HG03571 (cell line): ENCODE measurements at regions not wholly inside any gene's neighbourhood (a gene's known extent, or its start where the extent isn't known, plus 50 kb on each side); places are given as distances from the start of the nearest gene placed in this dataset.

Experiments used
- ATAC-seq: cut with Tn5 transposase; IDR thresholded peaks from one replicate; pipeline ENCODE4 v1.9.1; 2021; ENCODE audit not compliant: unreplicated experiment

DNA sequence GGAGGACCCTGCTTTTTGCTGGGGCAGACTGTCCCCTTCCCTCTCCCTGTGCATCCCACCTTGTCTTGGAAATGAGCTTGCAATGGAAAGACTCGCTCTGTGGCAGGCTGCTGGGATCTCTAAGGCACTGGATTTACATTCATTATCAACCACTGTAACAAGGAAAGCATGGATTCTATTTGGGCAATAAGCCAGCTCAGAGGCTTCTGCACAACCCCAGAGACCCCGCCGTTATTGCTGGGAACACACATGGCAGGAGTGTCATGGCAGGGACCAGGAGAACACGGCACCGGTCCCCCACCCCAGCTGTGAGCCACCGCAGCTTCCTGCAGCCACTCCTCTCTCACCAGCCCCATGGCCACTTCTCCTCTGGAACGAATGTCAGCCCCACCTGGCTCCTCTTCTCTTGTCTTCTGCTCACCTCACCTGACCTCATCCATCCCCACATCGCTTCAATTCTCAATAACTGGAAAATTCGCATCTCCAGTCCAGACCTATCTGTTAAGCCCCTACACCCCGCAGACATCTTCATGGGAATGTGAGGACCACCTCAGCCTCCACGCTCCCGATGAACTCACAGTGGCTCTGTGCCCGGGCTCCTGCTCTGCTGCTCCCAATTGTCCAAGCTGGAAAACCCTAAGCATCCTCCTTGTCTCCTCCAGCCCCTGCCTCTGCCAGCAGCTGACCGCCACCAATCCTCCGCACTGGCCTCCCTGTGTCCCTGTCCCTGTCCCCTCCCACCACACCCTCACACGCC, 181.5 kb downstream of the USP12 start:
- no peak for ATAC-seq

- no peak for ATAC-seq
Observed at GRCh38 chr13:26989261-26989956, 182.2 kb downstream of the USP12 start.

DNA sequence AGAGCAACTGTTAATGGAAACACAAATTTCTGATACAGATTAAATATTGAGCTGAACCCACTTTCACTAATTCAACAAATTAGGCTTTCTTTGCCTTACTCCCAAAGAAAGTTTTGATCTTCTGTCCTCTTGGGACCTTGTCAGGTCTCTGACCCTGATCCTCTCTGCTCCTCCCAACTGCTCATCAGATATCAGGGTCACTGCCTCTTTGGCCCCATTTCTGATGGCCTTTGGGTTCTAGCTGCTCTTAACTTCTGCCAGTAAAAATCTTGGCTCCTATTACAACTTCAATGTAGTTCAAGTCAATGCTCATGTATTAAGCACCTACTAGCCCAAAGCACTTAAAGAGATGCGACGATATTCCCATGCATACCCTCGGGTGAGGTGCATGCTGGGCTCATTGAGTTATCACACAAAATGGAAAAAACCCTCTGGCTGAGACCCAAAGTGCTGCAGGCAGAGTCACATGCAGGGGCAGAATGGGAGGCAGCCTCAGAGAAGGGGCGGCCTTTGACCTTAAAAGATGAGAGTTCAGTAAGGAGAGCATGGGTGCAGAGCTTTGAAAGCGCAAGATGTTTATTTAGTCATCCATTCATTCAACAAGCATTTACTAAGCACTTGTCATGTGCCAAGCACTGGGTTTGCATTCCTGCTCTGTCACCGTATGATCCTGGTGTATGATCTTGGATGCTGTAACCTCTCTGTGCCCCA, 183.4 kb downstream of the USP12 start:
- no peak for ATAC-seq

- ATAC-seq = no peak
Observed at GRCh38 chr13:26987486-26988013, 184.1 kb downstream of the USP12 start.

GRCh38 chr13:26985285-26985878, 186.2 kb downstream of the USP12 start:
- peak; percentile 72 for ATAC-seq

GRCh38 chr13:26984337-26984736, 187.3 kb downstream of the USP12 start:
- no peak for ATAC-seq

DNA sequence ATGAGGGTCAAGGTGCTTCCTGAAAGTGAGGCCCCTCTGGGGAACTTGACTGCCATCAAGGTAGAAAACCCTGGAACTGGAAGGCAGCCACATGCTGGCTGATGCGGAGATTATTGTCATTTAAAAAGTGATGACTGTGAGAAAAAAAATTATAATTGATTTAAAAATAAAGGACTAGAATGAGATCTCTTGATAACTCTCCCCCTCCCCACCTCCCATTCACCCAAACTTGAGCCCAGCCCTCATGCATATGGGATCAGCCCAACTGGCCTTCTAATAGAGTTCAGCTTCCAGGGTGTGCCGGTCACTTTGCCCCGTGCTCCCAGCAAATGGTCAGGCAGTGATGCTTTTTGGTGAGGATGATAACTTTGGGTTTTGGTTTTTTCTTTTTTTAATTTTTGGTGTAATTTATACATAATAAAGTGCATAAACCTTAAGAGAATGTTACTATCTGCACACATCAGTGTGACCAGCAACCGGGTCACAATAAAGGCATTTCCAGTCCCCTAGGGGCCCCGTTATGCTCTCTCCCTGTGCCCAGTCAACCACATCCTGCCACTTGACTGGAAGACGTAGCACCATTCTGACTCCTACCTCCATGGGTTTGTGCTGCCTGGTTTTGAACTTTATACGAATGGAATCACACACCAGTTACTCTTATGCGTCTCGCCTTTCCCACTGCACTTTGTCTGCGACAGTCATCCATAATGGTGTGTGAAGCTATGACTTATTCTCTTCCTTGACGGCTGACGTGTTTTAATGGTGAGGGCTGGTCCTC, 187.9 kb downstream of the USP12 start:
- no peak for ATAC-seq

GRCh38 chr13:26980099-26981031, 191.2 kb downstream of the USP12 start:
- ATAC-seq = no peak

DNA sequence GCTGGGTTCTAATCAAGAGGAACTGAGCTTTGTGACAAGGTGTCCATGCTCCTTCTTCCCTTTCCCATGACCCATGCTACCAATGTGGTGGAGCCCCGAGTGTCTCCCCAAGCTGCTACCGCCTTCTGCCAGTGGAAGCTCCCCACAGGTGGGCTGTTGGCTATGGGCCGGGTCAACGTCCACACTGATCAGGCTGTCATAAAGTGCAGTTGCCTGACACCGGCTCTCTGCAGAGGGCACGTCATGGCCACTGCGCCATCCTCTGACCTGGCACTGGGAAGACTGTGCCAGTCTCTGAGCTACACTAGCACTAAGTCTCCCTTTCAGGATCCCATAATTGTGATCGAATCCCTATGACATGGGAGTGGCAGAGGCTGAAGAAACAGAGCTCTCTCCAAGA, 192.3 kb downstream of the USP12 start:
- no peak for ATAC-seq

DNA sequence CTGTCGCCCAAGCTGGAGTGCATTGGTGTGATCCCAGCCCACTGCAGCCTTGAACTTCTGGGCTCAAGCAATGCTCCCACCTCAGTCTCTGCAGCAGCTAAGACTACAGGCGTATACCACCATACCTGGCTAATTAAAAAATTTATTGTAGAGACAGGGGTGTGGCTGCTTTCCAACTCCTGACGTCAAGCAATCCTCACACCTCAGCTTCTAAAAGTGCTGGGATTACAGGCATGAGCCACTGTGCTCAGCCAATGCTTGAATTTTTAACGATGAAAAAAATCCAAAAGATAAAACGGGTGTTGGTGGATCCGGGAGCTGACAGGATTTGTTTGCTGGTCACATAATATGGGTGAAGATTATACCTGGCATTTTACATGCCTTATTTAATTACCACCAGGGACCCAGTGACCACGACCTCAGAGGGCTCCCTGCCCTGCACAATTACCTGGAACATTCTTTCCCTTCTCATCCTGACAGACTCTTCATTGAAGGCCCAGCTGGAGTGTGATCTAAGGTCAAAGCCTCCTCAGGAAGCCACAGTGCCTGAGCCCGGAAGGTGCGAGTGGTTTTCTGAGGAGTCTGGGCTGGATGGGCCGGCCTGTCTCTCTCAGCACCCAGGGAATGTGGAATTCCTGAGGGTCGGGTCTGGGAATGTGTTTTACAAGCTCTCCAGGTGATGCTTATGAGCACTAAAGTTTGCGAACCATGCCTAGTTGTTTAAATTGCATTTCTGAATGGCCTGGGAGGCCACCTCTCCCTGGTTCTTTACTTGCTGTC, 193.3 kb downstream of the USP12 start:
- ATAC-seq = no peak

- ATAC-seq = no peak
Observed at GRCh38 chr13:26977541-26977940, 194.1 kb downstream of the USP12 start.

GRCh38 chr13:26976313-26976712, 195.3 kb downstream of the USP12 start:
- no peak for ATAC-seq

GRCh38 chr13:26973946-26974345, 197.7 kb downstream of the USP12 start:
- ATAC-seq = no peak

- ATAC-seq = no peak
Observed at GRCh38 chr13:26973295-26973694, 198.3 kb downstream of the USP12 start.

DNA sequence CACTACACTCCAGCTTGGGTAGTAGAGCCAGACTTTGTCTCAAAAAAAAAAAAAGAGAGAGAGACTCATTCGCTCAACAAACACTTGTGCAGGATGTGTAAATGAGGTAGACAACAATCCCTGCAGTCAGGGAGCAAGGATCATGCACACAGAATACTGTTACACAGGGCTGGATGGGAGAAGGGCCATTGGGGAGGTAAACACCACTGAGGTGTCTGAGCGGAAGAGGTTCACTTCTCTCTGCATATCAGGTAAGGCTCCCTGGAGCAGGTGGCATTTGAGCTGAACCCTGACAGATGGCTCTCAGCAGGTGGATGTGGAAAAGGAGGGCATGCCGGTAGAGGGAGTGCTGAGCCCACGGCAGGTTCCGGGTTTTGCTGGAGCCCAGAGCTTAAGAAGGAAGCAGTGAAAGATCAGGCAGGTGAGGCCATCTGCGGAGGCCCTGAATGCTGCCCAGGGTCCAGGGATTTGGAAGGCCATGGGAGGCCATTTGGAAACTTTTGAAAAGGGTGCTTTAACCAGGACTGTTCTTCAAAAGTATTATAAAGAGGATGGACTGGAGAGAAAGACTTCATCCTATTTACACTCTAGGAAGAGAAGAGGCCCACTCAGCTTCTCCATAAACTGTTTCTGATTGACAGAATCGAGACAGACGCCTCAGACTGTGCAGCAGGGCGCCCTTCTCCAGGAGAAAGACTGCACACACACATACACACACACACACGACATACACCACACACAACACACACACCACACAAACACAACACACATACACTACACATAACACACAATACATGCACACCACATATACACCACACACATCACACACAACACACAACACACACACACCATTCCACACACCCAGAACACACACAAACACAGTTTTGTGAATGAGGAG, 199.4 kb downstream of the USP12 start:
- no peak for ATAC-seq

DNA sequence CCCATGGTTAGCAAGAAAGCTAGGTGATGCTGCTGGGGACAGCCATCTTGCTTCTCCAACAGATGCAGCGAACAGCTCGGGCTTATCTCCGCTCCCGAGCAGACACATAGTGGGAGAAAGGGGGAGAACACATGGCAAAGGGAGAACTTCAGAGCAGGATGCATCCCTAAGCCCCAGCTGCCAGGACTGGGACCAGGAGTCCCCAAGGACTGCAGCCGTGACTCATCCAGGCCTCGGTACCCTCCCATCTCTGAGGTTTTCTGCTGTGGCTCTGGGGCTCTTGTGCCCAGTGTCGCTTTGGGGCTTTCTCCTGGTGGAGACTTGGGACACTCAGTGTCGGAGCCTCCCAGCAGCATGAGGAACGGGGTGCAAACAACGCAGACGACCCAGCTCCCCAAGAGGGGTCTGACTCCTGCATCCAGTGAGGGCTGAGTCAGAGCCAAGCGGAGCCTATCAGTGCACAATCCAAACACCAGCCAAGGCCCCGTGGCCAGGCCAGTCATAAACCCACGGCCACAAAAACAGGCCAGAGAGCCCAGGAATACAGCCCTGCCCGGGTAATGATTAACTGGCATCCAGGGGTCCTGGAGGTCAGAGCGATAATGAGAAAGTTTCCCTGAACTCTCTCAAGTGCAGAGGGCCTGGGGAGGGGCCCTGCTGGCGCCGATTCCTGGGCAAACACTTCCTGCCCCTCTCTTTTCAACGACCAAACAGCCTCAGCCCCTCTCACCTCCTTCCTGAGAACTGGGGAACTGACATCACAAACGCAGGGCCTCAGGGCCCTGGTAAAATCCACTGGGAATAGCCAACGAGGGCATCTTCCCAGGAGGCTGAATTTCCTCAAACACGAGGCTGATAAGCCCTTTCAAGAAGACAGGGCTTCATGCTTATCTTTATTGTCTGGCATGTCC, 202.9 kb downstream of the USP12 start:
- ATAC-seq = no peak
